ENCODE measurements at regions not wholly inside any gene's neighbourhood (a gene's known extent, or its start where the extent isn't known, plus 50 kb on each side); places are given as distances from the start of the nearest gene placed in this dataset.
A peak's percentile ranks its signal among the peaks of the same experiment; 100 is the strongest.
"Not testable (repeated sequence)": the region's sequence is repeated elsewhere in the genome, so short reads cannot be mapped to it uniquely, and the experiment has no call there.

DNA sequence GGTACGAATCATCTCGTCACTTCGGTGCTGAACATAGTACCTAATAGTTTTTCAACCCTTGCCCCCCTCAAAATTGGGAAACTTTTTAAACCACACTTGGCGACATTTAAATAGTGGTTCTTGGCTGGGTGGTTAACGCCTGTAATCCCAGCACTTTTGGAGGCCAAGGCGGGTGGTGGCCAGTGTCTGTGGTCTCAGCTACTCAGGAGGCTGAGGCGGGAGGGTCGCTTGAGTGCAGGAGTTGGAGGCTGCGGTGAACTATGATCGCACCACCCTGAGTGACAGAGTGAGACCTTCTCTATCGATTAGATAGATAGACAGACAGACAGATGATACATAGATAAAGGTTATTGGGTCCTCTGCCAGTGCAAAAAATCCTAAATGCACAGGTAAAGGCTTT is 55.5 kb upstream of the RASAL2 start:
- DNase-seq (ENCODE audit: low read depth, low spot score), result no peak
- TF ChIP-seq, protein P1, sequence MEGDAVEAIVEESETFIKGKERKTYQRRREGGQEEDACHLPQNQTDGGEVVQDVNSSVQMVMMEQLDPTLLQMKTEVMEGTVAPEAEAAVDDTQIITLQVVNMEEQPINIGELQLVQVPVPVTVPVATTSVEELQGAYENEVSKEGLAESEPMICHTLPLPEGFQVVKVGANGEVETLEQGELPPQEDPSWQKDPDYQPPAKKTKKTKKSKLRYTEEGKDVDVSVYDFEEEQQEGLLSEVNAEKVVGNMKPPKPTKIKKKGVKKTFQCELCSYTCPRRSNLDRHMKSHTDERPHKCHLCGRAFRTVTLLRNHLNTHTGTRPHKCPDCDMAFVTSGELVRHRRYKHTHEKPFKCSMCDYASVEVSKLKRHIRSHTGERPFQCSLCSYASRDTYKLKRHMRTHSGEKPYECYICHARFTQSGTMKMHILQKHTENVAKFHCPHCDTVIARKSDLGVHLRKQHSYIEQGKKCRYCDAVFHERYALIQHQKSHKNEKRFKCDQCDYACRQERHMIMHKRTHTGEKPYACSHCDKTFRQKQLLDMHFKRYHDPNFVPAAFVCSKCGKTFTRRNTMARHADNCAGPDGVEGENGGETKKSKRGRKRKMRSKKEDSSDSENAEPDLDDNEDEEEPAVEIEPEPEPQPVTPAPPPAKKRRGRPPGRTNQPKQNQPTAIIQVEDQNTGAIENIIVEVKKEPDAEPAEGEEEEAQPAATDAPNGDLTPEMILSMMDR (IDR thresholded peaks at IDR 0.05; ENCODE audit: insufficient read depth, low read length, missing control alignments), result no peak
- POLR2A ChIA-PET, result no interaction called here
- CTCF ChIA-PET, result interaction anchor here (0.6 to 11.6 kb wide), 11 partner anchors 10 to 261 kb away, joined by 3 to 154 read pairs (median 10); partner anchors contain the start of gene RASAL2
- H3K4me3 ChIP-seq (ENCODE audit: low read depth, low read length), result peak overlapping the region; percentile 63

DNA sequence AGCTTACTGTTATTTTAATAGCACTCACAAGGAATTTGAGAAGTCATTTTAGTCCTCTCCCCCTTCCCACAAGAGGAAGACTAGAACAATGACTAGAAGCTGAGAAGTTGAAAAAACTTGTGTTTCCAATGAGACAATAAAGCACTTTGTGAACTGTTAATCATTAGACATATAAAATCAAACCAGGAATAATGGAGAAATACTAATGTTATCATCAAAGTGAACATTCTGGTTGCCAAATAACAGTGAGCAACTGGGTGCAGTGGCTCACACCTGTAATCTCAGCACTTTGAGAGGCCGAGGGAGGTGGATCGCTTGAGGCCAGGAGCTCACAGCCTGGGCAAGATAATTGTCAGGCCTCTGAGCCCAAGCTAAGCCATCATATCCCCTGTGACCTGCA is 54.0 kb upstream of the RASAL2 start:
- ChIA-PET CTCF (interaction anchor here (0.7 to 1.6 kb wide), 7 partner anchors 8 to 260 kb away, joined by 3 to 4 read pairs (median 3); no protein-coding TSS in a partner anchor), POLR2A (no interaction called here)
- TF ChIP-seq, protein P1 (IDR thresholded peaks at IDR 0.05; ENCODE audit: insufficient read depth, low read length, missing control alignments), result no peak
- H3K4me3 ChIP-seq (ENCODE audit: low read depth, low read length), result no peak overlapping the region
- DNase-seq (ENCODE audit: low read depth, low spot score), result no peak

DNA sequence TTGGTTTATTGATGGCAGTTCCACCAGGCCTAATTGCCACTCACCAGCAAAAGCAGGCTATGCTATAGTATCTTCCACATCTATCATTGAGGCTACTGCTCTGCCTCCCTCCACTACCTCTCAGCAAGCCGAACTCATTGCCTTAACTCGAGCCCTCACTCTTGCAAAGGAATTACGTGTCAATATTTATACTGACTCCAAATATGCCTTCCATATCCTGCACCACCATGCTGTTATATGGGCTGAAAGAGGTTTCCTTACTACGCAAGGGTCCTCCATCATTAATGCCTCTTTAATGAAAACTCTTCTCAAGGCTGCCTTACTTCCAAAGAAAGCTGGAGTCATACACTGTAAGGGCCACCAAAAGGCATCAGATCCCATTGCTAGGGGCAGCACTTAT is 50.0 kb upstream of the RASAL2 start:
- POLR2A ChIA-PET, result not testable (repeated sequence)

More for the DNA sequence above, 50.0 kb upstream of the RASAL2 start:
- H3K4me3 ChIP-seq (ENCODE audit: low read depth, low read length); CTCF ChIA-PET; DNase-seq (ENCODE audit: low read depth, low spot score): not testable (repeated sequence)

Data from AG04449 (cell line).